ENCODE measurements at regions not wholly inside any gene's neighbourhood (a gene's known extent, or its start where the extent isn't known, plus 50 kb on each side); places are given as distances from the start of the nearest gene placed in this dataset.

- no peak for DNase-seq (ENCODE audit: extremely low spot score)
- POLR2A ChIA-PET, result no interaction called here
- CTCF ChIA-PET, result no interaction called here
- TF ChIP-seq SP1 (IDR thresholded peaks at IDR 0.05) (no peak), NFRKB (IDR thresholded peaks at IDR 0.05) (no peak), FOXK2 (IDR thresholded peaks at IDR 0.05) (no peak), FOXA1 (IDR thresholded peaks at IDR 0.05) (no peak), SUZ12 (IDR thresholded peaks at IDR 0.05) (no peak), CTBP1 (IDR thresholded peaks at IDR 0.05; ENCODE audit: borderline replicate concordance) (no peak), ARNT (IDR thresholded peaks at IDR 0.05) (no peak)
Measured at GRCh38 chr2:117067900-117068299, 746.6 kb upstream of the DDX18 start.

- TF ChIP-seq, protein P1, sequence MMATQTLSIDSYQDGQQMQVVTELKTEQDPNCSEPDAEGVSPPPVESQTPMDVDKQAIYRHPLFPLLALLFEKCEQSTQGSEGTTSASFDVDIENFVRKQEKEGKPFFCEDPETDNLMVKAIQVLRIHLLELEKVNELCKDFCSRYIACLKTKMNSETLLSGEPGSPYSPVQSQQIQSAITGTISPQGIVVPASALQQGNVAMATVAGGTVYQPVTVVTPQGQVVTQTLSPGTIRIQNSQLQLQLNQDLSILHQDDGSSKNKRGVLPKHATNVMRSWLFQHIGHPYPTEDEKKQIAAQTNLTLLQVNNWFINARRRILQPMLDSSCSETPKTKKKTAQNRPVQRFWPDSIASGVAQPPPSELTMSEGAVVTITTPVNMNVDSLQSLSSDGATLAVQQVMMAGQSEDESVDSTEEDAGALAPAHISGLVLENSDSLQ (IDR thresholded peaks at IDR 0.05), result no peak
- TF ChIP-seq FOXA1 (IDR thresholded peaks at IDR 0.05) (no peak), SUZ12 (IDR thresholded peaks at IDR 0.05) (no peak), NFRKB (IDR thresholded peaks at IDR 0.05) (no peak), HDGF (IDR thresholded peaks at IDR 0.05; ENCODE audit: borderline replicate concordance) (no peak), ELF4 (IDR thresholded peaks at IDR 0.05) (no peak), BHLHE40 (IDR thresholded peaks at IDR 0.05; ENCODE audit: borderline replicate concordance) (no peak), ARNT (IDR thresholded peaks at IDR 0.05) (no peak), SP1 (IDR thresholded peaks at IDR 0.05) (no peak), FOXK2 (IDR thresholded peaks at IDR 0.05) (no peak), ZNF384 (IDR thresholded peaks at IDR 0.05) (no peak), CTBP1 (IDR thresholded peaks at IDR 0.05; ENCODE audit: borderline replicate concordance) (no peak), TARDBP (IDR thresholded peaks at IDR 0.05) (no peak), L3MBTL2 (conservative IDR thresholded peaks at IDR 0.05) (no peak), FOXM1 (IDR thresholded peaks at IDR 0.05; ENCODE audit: borderline replicate concordance) (no peak), LEF1 (IDR thresholded peaks at IDR 0.05; ENCODE audit: borderline replicate concordance) (no peak)
- no peak for DNase-seq (ENCODE audit: extremely low spot score)
- ChIA-PET CTCF (no interaction called here), POLR2A (no interaction called here)
Measured at GRCh38 chr2:117068371-117068770, 746.1 kb upstream of the DDX18 start.

DNA sequence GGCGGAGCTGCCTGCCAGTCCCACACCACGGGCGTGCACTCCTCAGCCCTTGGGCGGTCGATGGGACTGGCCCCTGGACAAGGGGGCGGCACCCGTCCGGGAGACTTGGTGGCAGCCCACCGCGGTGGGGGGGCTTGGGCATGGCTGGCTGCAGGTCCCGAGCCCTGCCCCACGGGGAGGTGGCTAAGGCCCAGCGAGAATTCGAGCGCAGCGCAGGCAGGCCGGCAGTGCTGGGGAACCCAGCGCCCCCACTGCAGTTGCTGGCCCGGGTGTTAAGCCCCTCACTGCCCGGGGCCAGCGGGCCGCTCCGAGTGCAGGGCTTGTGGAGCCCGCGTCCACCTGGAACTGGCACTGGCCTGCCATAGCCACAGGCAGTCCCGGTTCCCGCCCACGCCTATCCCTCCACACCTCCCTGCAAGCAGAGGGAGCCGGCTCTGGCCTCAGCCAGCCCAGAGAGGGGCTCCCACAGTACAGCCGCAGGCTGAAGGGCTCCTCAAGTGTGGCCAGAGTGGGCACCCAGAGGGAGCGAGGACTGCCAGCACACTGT is 742.9 kb upstream of the DDX18 start:
- CTCF ChIA-PET, result no interaction called here
- DNase-seq (ENCODE audit: extremely low spot score), result no peak
- POLR2A ChIA-PET, result no interaction called here
- TF ChIP-seq FOXK2 (IDR thresholded peaks at IDR 0.05) (no peak), SP1 (IDR thresholded peaks at IDR 0.05) (no peak), TARDBP (IDR thresholded peaks at IDR 0.05) (no peak), HDGF (IDR thresholded peaks at IDR 0.05; ENCODE audit: borderline replicate concordance) (no peak), FOXM1 (IDR thresholded peaks at IDR 0.05; ENCODE audit: borderline replicate concordance) (no peak), SUZ12 (IDR thresholded peaks at IDR 0.05) (no peak), CTBP1 (IDR thresholded peaks at IDR 0.05; ENCODE audit: borderline replicate concordance) (no peak), BHLHE40 (IDR thresholded peaks at IDR 0.05; ENCODE audit: borderline replicate concordance) (no peak), NFRKB (IDR thresholded peaks at IDR 0.05) (no peak), ARNT (IDR thresholded peaks at IDR 0.05) (no peak), L3MBTL2 (conservative IDR thresholded peaks at IDR 0.05) (no peak), ZNF384 (IDR thresholded peaks at IDR 0.05) (no peak), LEF1 (IDR thresholded peaks at IDR 0.05; ENCODE audit: borderline replicate concordance) (no peak), ELF4 (IDR thresholded peaks at IDR 0.05) (no peak), FOXA1 (IDR thresholded peaks at IDR 0.05) (no peak)
- TF ChIP-seq, protein P1 (IDR thresholded peaks at IDR 0.05), result no peak

DNA sequence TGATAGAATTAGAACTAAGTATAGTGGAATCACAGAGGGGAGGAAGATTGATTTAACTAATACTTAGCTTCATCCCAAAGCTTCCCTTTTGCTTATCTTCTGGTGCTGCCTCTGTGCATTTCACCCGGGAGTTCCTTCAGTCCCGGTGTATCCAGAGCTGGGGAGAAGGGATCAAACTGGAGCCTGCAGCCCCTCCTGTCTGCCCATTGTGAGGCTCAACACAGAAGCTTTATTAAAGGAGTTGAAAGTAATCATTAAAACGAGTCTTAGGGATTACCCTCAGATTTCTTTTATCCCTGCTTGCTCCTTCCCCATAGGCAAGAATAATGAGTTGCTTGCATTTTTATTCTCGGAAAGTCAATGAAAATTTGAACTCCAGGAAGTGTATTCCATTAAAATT is 739.7 kb upstream of the DDX18 start:
- TF ChIP-seq SP1 (IDR thresholded peaks at IDR 0.05) (no peak), LEF1 (IDR thresholded peaks at IDR 0.05; ENCODE audit: borderline replicate concordance) (no peak), CTBP1 (IDR thresholded peaks at IDR 0.05; ENCODE audit: borderline replicate concordance) (no peak), FOXM1 (IDR thresholded peaks at IDR 0.05; ENCODE audit: borderline replicate concordance) (no peak), TARDBP (IDR thresholded peaks at IDR 0.05) (no peak), HDGF (IDR thresholded peaks at IDR 0.05; ENCODE audit: borderline replicate concordance) (no peak), ZNF384 (IDR thresholded peaks at IDR 0.05) (no peak), SUZ12 (IDR thresholded peaks at IDR 0.05) (no peak)
- DNase-seq (ENCODE audit: extremely low spot score), result no peak
- ChIA-PET POLR2A (no interaction called here), CTCF (no interaction called here)

DNA sequence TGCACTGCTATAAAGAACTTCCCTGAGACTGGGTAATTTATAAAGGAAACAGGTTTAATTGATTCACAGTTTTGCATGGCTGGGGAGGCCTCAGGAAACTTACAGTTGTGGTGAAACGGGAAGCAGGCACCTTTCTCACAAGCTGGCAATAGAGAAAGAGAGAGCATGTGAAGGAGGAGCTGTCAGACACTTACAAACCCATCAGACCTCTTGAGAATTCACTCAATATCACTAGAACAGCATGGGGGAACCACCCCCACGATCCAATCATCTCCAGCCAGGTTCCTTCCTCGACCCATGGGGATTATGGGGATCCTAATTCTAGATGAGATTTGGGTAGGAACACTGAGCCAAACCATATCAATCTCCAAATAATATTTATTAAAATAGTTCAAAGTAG is 729.2 kb upstream of the DDX18 start:
- no peak for TF ChIP-seq CTBP1 (IDR thresholded peaks at IDR 0.05; ENCODE audit: borderline replicate concordance)
- TF ChIP-seq LEF1 (IDR thresholded peaks at IDR 0.05; ENCODE audit: borderline replicate concordance), result no peak
- no peak for TF ChIP-seq ARNT (IDR thresholded peaks at IDR 0.05)
- TF ChIP-seq SUZ12 (IDR thresholded peaks at IDR 0.05), result no peak
- no peak for TF ChIP-seq FOXA1 (IDR thresholded peaks at IDR 0.05)
- no peak for TF ChIP-seq NFRKB (IDR thresholded peaks at IDR 0.05)
- TF ChIP-seq L3MBTL2 (conservative IDR thresholded peaks at IDR 0.05), result no peak
- no peak for TF ChIP-seq HDGF (IDR thresholded peaks at IDR 0.05; ENCODE audit: borderline replicate concordance)
- TF ChIP-seq FOXK2 (IDR thresholded peaks at IDR 0.05), result no peak
- no peak for TF ChIP-seq FOXM1 (IDR thresholded peaks at IDR 0.05; ENCODE audit: borderline replicate concordance)
- no peak for TF ChIP-seq SP1 (IDR thresholded peaks at IDR 0.05)
- TF ChIP-seq ZNF384 (IDR thresholded peaks at IDR 0.05), result no peak
- TF ChIP-seq TARDBP (IDR thresholded peaks at IDR 0.05), result no peak
- TF ChIP-seq BHLHE40 (IDR thresholded peaks at IDR 0.05; ENCODE audit: borderline replicate concordance), result no peak
- CTCF ChIA-PET, result no interaction called here
- no peak for DNase-seq (ENCODE audit: extremely low spot score)
- POLR2A ChIA-PET, result no interaction called here

DNA sequence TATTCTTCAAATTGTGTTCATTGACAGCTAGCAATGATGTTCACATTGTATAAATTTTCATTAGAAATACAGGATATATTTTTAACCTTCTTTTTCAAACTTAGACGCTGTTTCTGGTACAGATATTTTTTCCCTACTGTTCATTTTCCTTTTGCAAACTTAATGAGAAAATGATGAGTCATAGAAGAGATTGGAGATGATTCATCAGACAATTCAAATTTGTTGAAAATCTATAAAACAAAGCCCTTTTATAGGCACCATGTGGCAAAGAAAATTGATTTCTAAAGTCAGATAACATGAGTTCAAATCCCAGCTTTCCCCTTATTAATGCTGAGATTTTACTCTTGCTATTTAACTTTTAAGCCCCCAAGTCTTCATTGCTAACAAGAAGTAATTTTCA is 728.8 kb upstream of the DDX18 start:
- TF ChIP-seq BHLHE40 (IDR thresholded peaks at IDR 0.05; ENCODE audit: borderline replicate concordance) (no peak), HDGF (IDR thresholded peaks at IDR 0.05; ENCODE audit: borderline replicate concordance) (no peak), NFRKB (IDR thresholded peaks at IDR 0.05) (no peak), SUZ12 (IDR thresholded peaks at IDR 0.05) (no peak), SP1 (IDR thresholded peaks at IDR 0.05) (no peak), FOXA1 (IDR thresholded peaks at IDR 0.05) (no peak), CTBP1 (IDR thresholded peaks at IDR 0.05; ENCODE audit: borderline replicate concordance) (no peak), FOXK2 (IDR thresholded peaks at IDR 0.05) (no peak), L3MBTL2 (conservative IDR thresholded peaks at IDR 0.05) (no peak), ZNF384 (IDR thresholded peaks at IDR 0.05) (no peak), TARDBP (IDR thresholded peaks at IDR 0.05) (no peak), ARNT (IDR thresholded peaks at IDR 0.05) (no peak), LEF1 (IDR thresholded peaks at IDR 0.05; ENCODE audit: borderline replicate concordance) (no peak), FOXM1 (IDR thresholded peaks at IDR 0.05; ENCODE audit: borderline replicate concordance) (no peak), ELF4 (IDR thresholded peaks at IDR 0.05) (no peak)
- TF ChIP-seq, protein P1 (IDR thresholded peaks at IDR 0.05), result no peak
- CTCF ChIA-PET, result no interaction called here
- POLR2A ChIA-PET, result no interaction called here
- no peak for DNase-seq (ENCODE audit: extremely low spot score)

Measured in HEK293T (cell line).